Keratinocyte (primary cell): ENCODE measurements at regions not wholly inside any gene's neighbourhood (a gene's known extent, or its start where the extent isn't known, plus 50 kb on each side); places are given as distances from the start of the nearest gene placed in this dataset.

Experiments
- DNase-seq: peaks from one replicate; pipeline ENCODE4 v3.0.0-alpha.2; 2011; ENCODE audit warnings: low read depth, missing footprints, low spot score
- FAIRE-seq: peaks from 2 replicates; lab custom pipeline; 2011; peaks lifted over from hg19 to GRCh38; lab: Jason Lieb, UNC
- H2AFZ ChIP-seq: 2 replicates; pipeline ENCODE4 v1.6.0; 2012; ENCODE audit warnings: low read length, control low read depth, inconsistent platforms; ENCODE audit not compliant: control insufficient read depth
- H3K27ac ChIP-seq: 2 replicates; pipeline ENCODE4 v1.5.1; 2011; ENCODE audit warnings: low read length; ENCODE audit not compliant: control insufficient read depth, insufficient read depth
- H3K27me3 ChIP-seq: 3 replicates; pipeline ENCODE4 v1.6.0; 2011; ENCODE audit warnings: low read length; ENCODE audit not compliant: control insufficient read depth, insufficient read depth; ENCODE audit errors: extremely low read depth
- H3K36me3 ChIP-seq, 2 experiments: 2 replicates in 1 of 2; 3 replicates in 1 of 2; pipeline ENCODE4 v1.5.1; 2011; ENCODE audit warnings: low read length in 2 of 2, mild to moderate bottlenecking in 1 of 2; ENCODE audit not compliant: control insufficient read depth in 2 of 2, insufficient read depth in 2 of 2; ENCODE audit errors: extremely low read depth in 1 of 2
- H3K4me1 ChIP-seq: 3 replicates; pipeline ENCODE4 v1.5.1; 2011; ENCODE audit warnings: low read length; ENCODE audit not compliant: control insufficient read depth, insufficient read depth; ENCODE audit errors: extremely low read depth
- H3K4me2 ChIP-seq: 3 replicates; pipeline ENCODE4 v1.6.0; 2011; ENCODE audit warnings: low read depth, low read length; ENCODE audit not compliant: control insufficient read depth, insufficient read depth; ENCODE audit errors: extremely low read depth
- H3K4me3 ChIP-seq, 3 experiments: fragments of 200-600 bp in 1 of 3; sonication (generic) in 1 of 3; 2 replicates in 2 of 3; 3 replicates in 1 of 3; pipeline ENCODE4 v1.5.1; 2011 to 2016; ENCODE audit warnings: low read length in 3 of 3, mild to moderate bottlenecking in 3 of 3, control low read depth in 2 of 3, inconsistent platforms in 1 of 3, low read depth in 1 of 3, mixed read lengths in 1 of 3, mixed run types in 1 of 3, moderate library complexity in 1 of 3; ENCODE audit not compliant: control insufficient read depth in 2 of 3, insufficient read depth in 2 of 3; ENCODE audit errors: extremely low read depth in 1 of 3
- H3K79me2 ChIP-seq: 2 replicates; pipeline ENCODE4 v1.6.0; 2012; ENCODE audit warnings: low read length; ENCODE audit not compliant: control insufficient read depth, insufficient read depth
- H3K9ac ChIP-seq: 3 replicates; pipeline ENCODE4 v1.6.0; 2011; ENCODE audit warnings: low read length; ENCODE audit not compliant: control insufficient read depth, insufficient read depth; ENCODE audit errors: extremely low read depth
- H3K9me1 ChIP-seq: 3 replicates; pipeline ENCODE4 v1.6.0; 2011; ENCODE audit warnings: low read length; ENCODE audit not compliant: control insufficient read depth, insufficient read depth; ENCODE audit errors: extremely low read depth
- H3K9me3 ChIP-seq: 2 replicates; pipeline ENCODE4 v1.5.1; 2012; ENCODE audit warnings: low read depth, low read length; ENCODE audit not compliant: control insufficient read depth
- H4K20me1 ChIP-seq: 3 replicates; pipeline ENCODE4 v1.6.0; 2011; ENCODE audit warnings: low read length; ENCODE audit not compliant: control insufficient read depth, insufficient read depth; ENCODE audit errors: extremely low read depth
- CTCF ChIP-seq, 3 experiments: IDR thresholded peaks in 1 of 3; conservative IDR thresholded peaks in 1 of 3; optimal IDR thresholded peaks in 1 of 3; 2 replicates in 2 of 3; 3 replicates in 1 of 3; pipeline versions ENCODE3 to v1.5.1; 2011; ENCODE audit warnings: low read length in 3 of 3, mild to moderate bottlenecking in 3 of 3, moderate library complexity in 2 of 3, control low read depth in 1 of 3, inconsistent platforms in 1 of 3; ENCODE audit not compliant: insufficient read depth in 2 of 3; ENCODE audit errors: extremely low read depth in 1 of 3
- EZH2 ChIP-seq: IDR thresholded peaks from one replicate; pipeline ENCODE4 v1.6.1; 2012; ENCODE audit warnings: inconsistent platforms, mild to moderate bottlenecking, low read length, moderate library complexity
- dilution Hi-C: fragments of 300-500 bp; cut with MboI; formaldehyde crosslinking; loops from one replicate; pipeline ENCODE4 v1.7.0; 2020; ENCODE audit warnings: low sequenced_read_pairs; ENCODE audit not compliant: extremely low pct_ligation_motif_present

GRCh38 chr4:180099957-180100356 is 2143.2 kb upstream of the TENM3 start:
- TF ChIP-seq CTCF (optimal IDR thresholded peaks at IDR 0.05 in 1 of 3, IDR thresholded peaks at IDR 0.05 in 1 of 3, conservative IDR thresholded peaks at IDR 0.05 in 1 of 3; ENCODE audit: extremely low read depth in 1 of 3, insufficient read depth in 2 of 3, low read length in 3 of 3) (no peak), EZH2 (no peak)
- Histone ChIP-seq H3K9me1 (no peaks in the 10 kb centered on the region), H4K20me1 (no peaks in the 10 kb centered on the region), H3K4me2 (no peak overlapping the region), H3K4me3 (no peak overlapping the region), H3K36me3 (no peaks in the 10 kb centered on the region), H2AFZ (no peak overlapping the region), H3K9me3 (no peaks in the 10 kb centered on the region), H3K27me3 (no peaks in the 10 kb centered on the region), H3K9ac (no peak overlapping the region), H3K4me1 (no peaks in the 10 kb centered on the region), H3K79me2 (no peaks in the 10 kb centered on the region), H3K27ac (no peak overlapping the region)
- FAIRE-seq (no peak), DNase-seq (no peak)
- dilution Hi-C loops: no loop called here

- H3K27ac ChIP-seq: no peak overlapping the region
- no peaks in the 10 kb centered on the region for H3K36me3 ChIP-seq
- no peak for DNase-seq
- H3K9me1 ChIP-seq: no peaks in the 10 kb centered on the region
- no peak for FAIRE-seq
- no peak overlapping the region for H3K9ac ChIP-seq
- H3K9me3 ChIP-seq: no peaks in the 10 kb centered on the region
- H3K27me3 ChIP-seq: no peaks in the 10 kb centered on the region
- no peaks in the 10 kb centered on the region for H3K4me1 ChIP-seq
- H4K20me1 ChIP-seq: no peaks in the 10 kb centered on the region
- H3K4me2 ChIP-seq: no peak overlapping the region
- H3K4me3 ChIP-seq: no peak overlapping the region
- no peak overlapping the region for H2AFZ ChIP-seq
- dilution Hi-C loops: no loop called here
- no peaks in the 10 kb centered on the region for H3K79me2 ChIP-seq
- TF ChIP-seq CTCF (optimal IDR thresholded peaks at IDR 0.05 in 1 of 3, IDR thresholded peaks at IDR 0.05 in 1 of 3, conservative IDR thresholded peaks at IDR 0.05 in 1 of 3; ENCODE audit: extremely low read depth in 1 of 3, insufficient read depth in 2 of 3, low read length in 3 of 3) (no peak), EZH2 (no peak)
Measured at GRCh38 chr4:180100433-180101344, 2142.5 kb upstream of the TENM3 start.
